Medulla oblongata (tissue), 1 donor: ENCODE measurements at regions not wholly inside any gene's neighbourhood (a gene's known extent, or its start where the extent isn't known, plus 50 kb on each side); places are given as distances from the start of the nearest gene placed in this dataset.

Experiments
- DNase-seq: peaks from one replicate; pipeline ENCODE4 v3.0.0-alpha.2; 2015; ENCODE audit errors: extremely low spot score

DNA sequence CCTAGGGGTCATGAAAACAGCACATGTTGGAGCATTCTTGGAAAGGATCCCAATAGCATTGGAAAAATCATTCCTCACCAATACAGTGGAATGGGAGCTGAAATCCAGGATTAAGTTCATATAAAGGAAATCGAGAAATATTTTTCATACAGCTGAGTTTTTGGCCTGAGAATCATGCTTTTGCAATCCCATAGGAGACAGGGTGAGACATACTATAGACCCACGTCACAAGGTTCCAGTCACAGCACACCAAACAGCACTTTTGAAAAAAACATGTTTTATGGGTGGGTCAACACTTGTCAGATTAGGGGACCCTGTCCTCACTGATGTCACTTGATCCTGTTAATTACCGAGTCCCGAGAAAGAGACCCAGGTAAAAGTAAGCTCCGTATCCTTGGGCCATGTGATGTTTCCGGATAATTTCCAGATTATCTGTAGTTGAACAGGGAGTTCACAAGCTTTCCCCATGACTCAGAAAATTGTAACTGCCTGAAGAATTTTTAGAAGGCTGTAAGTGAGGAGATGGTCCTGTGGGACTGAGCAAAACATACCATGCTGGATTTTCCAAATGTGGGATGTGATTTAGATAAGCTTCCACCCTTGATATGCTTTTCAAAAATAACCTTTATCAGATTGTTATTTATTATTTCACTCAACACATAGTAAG, 80.9 kb upstream of the TLR3 start:
- DNase-seq: no peak

DNA sequence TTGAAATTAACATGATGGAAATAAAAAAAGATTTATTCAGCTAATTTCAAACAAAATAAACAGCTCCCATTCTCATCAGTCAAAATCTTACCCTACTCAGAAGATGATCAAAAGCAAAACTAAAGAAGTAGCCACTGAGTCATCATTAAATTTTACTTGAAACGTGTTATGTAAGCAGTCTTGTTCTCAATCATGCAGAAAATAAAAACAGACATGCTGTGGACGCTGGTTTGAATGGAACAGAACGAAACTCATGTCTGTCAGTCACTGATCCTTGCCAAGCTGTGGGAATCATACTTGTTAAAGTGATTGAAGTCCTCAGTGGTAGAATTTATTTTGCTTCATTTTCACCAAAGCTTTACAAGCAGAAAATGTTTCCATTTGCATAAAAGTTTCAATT, 77.2 kb upstream of the TLR3 start:
- no peak for DNase-seq

DNA sequence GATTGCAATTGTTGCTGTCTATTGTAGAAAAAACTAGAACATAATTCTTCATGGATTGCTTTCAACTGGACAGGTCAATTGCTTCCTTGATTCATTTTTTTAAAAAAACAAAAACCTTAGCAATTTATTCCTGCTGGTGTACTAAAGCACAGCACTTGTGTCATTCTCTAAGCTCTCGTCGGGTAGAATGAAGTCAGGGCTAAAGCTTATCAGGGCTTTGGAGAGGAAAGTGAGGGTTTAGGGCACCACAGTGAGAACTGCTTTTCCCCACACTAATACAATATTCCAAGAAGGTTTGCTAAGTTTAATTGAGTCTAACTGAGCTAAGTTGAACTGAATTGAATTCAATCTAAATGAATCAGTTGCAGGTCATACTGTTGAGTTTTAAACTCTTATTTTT, 76.4 kb upstream of the TLR3 start:
- DNase-seq: no peak

DNA sequence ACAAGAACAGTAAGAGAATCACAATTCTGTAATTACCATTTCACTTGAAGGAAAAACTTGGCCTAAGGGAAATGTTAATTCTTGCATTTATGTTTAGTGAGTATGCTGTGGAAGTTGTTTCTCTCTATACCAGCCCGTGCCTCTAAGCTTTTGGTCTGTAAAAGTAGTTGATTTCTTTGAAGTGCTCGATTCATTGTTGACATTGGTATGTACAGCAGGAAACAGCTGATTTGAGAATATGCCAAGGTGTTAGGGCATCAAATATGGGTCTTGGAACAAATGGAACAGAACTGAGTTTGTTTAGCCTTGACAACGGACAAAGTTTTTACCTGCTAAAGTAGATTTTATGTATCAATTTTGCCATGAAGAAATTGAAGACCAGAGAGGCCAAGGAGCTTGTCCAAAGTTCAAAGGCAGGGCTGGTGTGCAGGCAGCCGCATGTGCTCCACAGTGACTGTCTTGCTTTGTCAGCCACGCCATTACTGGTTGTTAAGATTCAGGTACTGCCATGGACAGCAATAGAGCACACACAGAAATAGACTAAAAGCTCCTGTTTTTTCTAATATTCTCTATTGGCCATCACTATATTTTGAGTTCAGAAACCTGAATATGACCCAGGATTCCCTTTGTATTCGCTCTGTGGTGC, 75.5 kb upstream of the TLR3 start:
- no peak for DNase-seq

DNA sequence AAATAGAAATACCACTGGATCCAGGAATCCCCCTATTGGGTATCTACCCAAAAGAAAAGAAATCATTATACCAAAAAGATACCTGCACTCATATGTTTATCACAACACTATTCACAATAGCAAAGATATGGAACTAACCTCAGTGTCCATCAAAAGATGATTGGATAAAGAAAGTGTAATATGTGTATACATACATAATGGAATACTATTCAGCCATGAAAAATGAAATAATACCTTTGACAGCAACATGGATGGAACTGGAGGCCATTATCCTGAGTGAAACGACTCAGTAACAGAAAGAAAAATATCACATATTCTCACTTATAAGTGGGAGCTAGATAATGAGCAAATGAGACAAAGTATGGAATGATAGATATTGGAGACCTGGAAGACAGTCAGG, 74.2 kb upstream of the TLR3 start:
- no peak for DNase-seq

DNA sequence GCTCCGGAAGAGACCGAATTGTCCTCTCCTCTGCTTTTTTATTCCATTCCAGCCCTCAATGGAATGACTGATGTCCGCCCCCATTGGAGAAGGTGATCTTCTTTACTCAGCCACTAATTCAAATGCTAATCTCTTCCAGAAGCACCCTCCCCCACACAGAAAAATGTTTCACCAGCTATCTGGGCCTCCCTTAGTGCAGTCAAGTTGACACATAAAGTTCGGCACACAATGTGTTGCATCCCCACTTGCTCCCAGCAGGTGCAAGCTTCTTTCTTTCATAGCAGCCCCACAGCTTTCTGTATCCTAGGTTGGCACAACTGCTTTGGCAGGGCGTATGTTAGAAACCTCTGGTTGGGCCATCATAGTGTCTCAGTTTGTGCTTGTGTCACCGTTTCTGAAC, 73.3 kb upstream of the TLR3 start:
- no peak for DNase-seq

DNA sequence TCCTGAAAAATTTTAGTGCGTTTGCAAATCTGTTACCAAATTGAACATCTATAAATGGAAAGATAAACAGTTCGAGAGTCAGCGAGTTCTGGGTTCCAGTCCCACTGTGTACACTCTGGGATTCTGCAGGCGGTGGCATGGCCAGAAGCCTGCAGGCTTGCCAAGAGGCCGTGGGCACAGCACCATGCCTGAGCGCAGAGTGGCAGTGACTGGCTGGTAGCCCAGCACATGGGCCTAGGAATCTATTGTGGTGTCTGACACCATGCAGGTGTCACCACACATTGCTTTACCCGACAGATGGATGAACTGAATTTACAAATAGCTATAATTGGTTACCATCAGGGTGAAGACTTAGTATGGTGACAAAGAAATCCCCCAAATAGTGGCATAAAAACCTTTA, 71.7 kb upstream of the TLR3 start:
- no peak for DNase-seq

DNA sequence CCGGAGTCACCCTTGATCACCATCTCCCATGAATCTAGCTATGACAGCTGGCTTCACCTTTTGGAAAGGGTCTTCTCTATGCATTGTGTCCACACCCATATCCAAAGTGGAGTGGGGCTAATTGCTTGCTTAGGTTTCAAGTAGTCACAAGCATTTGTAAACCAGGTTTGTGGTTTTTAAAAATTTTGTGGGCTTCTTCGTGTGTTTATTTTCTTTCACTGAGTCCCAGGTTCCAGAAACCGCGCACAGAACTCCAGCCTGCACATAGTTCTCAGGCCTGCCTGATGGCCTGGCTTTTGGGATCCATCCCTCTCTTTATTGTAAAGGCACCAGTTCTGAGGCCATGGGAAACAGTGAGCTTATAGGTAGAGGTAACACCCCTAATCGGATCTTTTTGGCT, 70.2 kb upstream of the TLR3 start:
- no peak for DNase-seq

DNA sequence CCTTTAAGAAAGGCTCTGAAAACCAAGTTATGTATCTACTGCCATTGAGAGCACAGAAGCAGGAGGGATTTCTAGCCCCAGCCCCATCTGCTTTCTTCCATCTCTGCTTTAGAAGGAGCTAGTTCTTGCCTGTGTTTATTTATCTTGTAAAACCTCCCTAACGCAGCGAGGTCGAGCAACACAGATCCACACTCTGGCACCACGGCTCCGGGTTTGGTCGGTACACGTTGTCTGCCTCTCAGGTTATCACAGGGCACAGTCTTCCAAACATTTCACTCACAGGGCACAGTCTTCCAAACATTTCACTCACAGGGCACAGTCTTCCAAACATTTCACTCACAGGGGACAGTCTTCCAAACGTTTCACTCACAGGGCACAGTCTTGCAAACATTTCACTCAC, 69.7 kb upstream of the TLR3 start:
- DNase-seq: no peak

DNA sequence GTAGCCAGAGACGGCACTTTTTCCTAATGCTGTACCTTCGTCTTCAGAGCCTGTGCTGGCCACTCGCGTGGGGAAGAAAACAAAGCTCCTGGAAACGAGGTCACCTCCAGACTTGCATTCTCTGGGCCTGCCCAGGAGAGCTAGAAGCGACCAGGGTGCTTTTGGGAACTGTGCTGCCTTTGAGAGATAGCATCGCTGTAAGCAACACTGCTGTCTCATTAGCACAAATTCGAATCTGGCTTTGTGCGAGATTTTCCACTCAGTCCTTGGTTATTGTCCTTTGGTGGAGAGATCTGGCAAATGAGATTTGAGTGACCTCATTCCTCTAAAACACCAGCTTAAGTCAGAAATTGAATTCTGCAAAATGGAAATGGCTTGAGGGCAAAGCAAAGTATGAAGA, 66.1 kb upstream of the TLR3 start:
- no peak for DNase-seq

DNA sequence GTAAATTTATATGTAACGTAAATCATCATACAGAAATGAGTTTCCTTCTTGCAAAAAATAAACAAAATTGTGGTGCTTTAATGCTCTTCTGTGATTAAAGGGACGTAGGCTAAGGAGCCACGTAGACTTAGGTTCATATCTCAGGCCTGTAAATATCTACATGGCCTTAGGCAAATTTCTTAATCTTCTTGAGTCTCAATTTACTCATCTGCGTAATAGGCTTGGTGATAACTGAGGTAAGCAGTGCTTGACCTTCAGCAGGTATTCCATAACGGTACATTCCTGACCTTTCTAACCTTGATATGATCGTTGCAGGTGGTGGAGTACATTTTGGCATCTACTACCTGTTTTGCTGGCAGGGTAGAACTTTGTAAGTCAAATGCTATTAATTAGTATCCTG, 65.2 kb upstream of the TLR3 start:
- no peak for DNase-seq

DNA sequence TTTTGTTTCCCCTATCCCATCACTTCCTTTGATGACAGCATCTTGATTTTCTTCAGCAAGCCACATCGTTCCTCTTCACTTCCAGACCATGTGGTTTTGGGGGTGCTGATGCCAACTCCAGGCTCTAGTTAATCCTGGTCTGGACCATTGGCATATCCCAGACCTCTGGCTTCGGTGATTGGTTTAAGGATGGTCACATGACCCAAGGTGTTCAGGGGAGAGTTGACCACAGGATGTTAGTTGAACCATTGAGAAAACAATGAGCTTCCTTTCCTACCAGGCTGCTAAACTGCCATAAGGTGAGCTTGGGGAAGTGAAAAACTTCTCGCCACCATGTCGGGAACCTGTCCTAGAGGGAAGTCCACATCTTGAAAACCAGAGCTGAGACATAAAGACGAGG, 60.9 kb upstream of the TLR3 start:
- DNase-seq: no peak

DNA sequence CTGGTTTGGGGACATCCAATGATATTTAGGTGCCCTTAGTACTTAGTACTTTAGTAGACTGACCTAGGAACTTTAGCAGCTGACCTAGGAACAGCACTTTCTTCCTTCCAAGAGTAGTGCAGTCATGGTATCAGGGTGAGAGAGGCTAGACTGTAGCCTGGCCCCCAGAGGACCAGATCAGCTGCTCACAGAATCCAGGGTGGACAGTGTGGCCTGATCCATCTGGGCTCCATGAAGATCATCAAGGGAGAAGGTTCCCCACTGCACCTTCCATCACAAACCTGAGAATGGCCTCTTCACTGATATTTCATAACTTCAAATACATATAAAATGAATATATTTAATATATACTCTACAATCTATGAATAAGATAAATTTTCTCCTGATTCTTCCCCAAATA, 59.0 kb upstream of the TLR3 start:
- no peak for DNase-seq

DNA sequence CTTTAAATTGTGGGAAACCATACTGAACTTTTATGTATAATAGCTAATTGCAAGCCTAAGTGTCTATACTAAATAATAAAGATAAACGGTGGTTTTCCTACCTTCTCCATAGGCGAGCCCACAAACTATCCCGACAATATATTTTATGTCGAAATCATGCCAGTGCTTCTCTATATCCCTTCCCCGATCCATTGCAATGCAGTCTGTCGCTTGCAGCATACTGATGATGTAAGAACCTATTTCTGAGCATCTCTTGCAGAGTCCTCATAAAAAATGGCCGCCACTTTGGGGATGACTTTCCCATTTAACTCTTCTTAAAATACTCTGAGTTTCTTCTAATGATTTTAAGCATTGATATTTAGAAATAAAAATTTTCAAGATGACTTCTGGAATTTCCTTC, 58.1 kb upstream of the TLR3 start:
- no peak for DNase-seq

DNA sequence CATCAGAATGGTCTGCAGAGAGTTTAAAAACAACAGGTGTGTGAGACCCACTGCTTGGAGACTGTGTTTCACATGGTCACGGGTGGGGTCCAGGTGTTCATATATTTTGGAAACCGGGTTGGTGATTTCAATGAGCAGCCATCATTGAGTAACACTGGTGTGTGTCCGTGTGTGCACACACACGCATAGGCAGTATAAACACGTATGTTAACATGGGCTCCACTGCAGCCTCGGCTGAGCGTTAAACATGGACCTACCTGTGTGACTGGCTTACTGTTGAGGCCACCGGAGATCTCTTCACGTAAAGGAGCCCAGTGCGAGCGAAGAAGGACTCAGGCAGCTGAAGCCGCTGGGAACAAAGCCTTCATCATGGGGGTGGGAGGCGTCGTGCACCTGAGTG, 56.9 kb upstream of the TLR3 start:
- no peak for DNase-seq

DNA sequence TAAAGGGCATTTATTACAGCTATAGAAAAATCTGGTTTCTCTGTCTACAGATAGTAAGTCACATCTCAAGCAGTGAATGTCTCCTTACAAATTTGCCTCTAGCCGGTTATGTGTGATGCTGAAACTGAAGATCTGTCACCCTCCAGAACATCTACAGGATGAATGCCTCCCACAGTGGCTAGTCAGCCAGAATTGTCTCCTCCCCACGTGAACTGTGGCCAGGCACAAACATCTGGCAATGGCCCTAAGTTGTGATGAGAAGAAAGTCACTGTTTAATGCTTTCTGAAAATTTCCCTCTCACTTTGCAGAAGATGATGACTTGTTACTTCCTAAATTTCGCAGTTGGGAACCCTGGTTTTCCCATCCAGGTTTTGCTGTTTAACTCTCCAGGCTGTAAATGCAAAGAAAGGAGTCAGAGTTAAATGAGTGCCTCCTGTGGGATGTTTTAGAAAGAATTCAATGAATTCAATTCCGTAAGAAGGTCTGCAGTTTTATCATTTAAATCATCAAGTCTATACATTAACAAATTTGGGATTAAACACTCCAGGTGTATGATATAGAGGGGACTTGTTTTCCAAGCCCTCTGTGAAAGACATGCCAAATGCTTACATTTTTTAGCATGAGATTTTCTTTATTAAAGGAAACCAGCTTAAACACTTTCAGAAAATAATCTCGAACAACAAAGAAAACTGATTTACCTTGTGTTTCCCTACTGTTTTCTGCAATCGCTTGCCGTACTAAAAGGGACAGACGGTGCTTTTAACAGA, 55.4 kb upstream of the TLR3 start:
- DNase-seq: no peak

DNA sequence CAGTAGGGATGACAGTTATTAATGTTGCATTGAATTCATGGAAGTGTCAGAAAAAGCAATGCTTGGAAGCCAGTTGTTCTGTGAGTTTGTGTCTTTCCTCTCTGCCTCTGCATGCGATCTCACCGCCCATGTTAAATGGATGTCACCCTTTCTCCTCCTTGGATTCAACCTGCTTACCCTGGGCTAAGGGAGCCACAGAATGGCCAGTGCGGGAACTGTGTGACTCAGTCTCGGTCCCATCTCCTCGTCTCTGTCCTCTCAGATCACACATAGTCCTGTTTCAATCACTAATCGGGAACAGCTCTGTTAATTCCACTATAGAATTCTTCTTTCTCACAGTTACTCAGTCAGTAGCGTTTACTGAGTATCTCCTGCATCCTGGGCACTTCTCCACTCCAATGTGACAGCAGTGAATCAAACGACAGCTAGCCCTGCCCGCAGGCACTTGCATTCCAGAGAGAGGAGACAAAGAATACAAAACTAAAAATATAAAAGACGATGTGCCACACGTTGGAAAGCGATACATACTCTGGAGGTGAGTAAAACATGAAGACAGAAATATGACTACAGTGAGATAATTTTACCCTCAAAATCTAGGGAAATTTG, 53.6 kb upstream of the TLR3 start:
- no peak for DNase-seq

DNA sequence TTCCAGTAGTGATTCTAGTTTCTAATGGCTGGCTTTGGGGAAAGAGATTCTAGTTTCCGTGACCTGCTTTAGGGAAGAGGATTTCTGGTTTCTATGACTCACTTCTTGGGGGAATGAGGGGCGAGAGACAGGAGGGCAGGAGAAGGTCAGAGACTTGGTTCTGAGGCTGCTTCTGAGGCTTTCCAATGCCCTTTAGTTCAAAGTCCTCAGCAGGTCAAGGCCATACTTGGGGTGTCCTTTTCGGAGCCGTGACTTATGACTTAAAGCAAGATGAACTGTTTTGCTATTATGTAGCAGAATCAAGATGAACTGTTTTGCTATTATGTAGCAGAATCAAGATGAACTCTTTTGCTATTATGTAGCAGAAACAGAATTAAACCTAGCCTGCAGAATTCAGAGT, 52.2 kb upstream of the TLR3 start:
- no peak for DNase-seq

DNA sequence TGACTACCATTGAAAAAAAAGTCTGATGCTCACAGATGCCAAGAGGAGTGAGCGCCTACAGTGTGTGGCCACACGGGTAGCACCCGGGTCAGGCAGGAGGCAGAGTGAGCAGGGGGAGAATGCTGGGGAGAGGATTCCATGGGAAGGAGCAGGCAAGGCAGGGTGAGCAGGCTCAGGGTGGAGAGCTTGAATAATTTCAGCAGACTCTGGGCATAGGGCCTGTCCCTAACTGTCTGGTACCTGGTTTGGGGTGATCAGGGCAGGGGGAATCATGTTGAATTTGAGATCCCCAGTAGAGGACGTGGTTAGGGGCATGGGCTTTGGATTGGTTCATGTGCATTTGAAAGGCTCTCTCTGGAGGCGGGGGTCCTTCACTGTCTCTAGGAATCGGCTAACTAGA, 51.2 kb upstream of the TLR3 start:
- no peak for DNase-seq

DNA sequence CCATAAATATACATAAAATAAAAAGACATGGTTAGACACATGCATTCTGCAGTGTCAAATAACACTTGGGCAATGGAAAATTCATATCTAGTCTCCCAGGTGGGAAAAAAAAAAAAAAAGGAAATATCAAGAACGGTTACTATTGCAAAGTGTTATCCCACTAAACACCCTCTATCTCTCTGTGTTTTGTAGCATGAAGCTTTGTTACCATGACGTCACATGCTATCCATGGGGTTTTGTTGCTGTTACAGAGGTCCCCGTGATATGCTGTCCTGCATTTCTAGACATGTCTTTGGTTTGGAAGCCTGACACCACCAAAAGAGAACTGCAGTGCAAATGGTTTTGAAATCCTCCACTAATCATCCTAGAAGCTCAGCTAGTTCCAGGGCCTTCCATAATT, 50.7 kb upstream of the TLR3 start:
- no peak for DNase-seq

DNA sequence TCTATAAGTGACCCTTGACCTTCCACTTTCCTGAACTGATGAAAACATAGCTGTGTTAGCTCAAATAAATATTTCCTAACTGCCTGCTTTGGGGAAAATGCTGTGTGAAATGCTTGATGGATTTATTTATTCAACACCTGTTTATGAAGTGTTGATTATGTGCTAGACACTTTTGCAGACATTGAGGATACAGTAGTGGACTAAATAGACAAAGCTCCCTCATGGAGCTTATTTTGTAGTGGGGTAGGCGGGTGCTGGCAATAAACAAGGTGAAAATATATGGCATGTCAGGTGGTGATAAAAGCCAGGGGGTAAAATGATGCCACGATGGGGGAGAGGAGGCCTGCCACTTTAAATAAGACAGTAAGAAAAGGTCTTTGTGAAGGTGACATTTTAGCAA, 50.2 kb upstream of the TLR3 start:
- DNase-seq: no peak
